Neutrophil (primary cell): ENCODE measurements at regions not wholly inside any gene's neighbourhood (a gene's known extent, or its start where the extent isn't known, plus 50 kb on each side); places are given as distances from the start of the nearest gene placed in this dataset.

Experiments
- H3K27ac ChIP-seq: fragments of 200-600 bp; sonication (generic); 2 replicates; pipeline ENCODE4 v1.5.1; 2016; ENCODE audit warnings: mild to moderate bottlenecking, moderate library complexity
- H3K27me3 ChIP-seq: fragments of 200-600 bp; sonication (generic); 2 replicates; pipeline ENCODE4 v1.6.0; 2016; ENCODE audit warnings: mild to moderate bottlenecking
- H3K36me3 ChIP-seq: fragments of 200-600 bp; sonication (generic); 2 replicates; pipeline ENCODE4 v1.5.1; 2017
- H3K4me1 ChIP-seq, 2 experiments: fragments of 200-600 bp in 1 of 2; sonication (generic) in 1 of 2; 1 replicate in 1 of 2; 2 replicates in 1 of 2; pipeline versions ENCODE4 v1.5.1 to v1.6.1; 2013 to 2016; ENCODE audit warnings: low read depth in 1 of 2, low read length in 1 of 2, mild to moderate bottlenecking in 1 of 2, moderate library complexity in 1 of 2; ENCODE audit not compliant: control insufficient read depth in 1 of 2, insufficient read depth in 1 of 2
- H3K4me3 ChIP-seq, 2 experiments: fragments of 200-600 bp in 1 of 2; sonication (generic) in 1 of 2; 1 replicate in 1 of 2; 2 replicates in 1 of 2; pipeline ENCODE4 v1.5.1; 2013 to 2016; ENCODE audit warnings: low read depth in 1 of 2, low read length in 1 of 2, mild to moderate bottlenecking in 1 of 2, moderate library complexity in 1 of 2
- H3K9me3 ChIP-seq: fragments of 200-600 bp; sonication (generic); 2 replicates; pipeline ENCODE4 v1.5.1; 2016
- CTCF ChIP-seq: fragments of 200-600 bp; sonication (generic); IDR thresholded peaks from 2 replicates; pipeline ENCODE4 v1.5.1; 2016; ENCODE audit warnings: antibody characterized with exemption

GRCh38 chr1:87963556-87963955 is 634.9 kb downstream of the LMO4 start:
- no peak overlapping the region for H3K27ac ChIP-seq
- no peaks in the 10 kb centered on the region for H3K27me3 ChIP-seq
- no peak for TF ChIP-seq CTCF
- H3K4me1 ChIP-seq = peaks cover 0 to 4% of the 10 kb centered on the region in 2 experiments
- no peaks in the 10 kb centered on the region for H3K9me3 ChIP-seq
- no peaks in the 10 kb centered on the region for H3K36me3 ChIP-seq
- no peak overlapping the region for H3K4me3 ChIP-seq

- H3K9me3 ChIP-seq = no peaks in the 10 kb centered on the region
- no peaks in the 10 kb centered on the region for H3K27me3 ChIP-seq
- H3K4me3 ChIP-seq = no peak overlapping the region
- TF ChIP-seq CTCF = no peak
- peaks cover 0 to 4% of the 10 kb centered on the region in 2 experiments for H3K4me1 ChIP-seq
- no peak overlapping the region for H3K27ac ChIP-seq
- H3K36me3 ChIP-seq = no peaks in the 10 kb centered on the region
Observed at GRCh38 chr1:87965193-87965592, 636.5 kb downstream of the LMO4 start.

GRCh38 chr1:87968197-87968955 is 639.7 kb downstream of the LMO4 start:
- H3K4me3 ChIP-seq = no peak overlapping the region
- H3K4me1 ChIP-seq = no peaks in the 10 kb centered on the region
- TF ChIP-seq CTCF = no peak
- no peaks in the 10 kb centered on the region for H3K9me3 ChIP-seq
- no peak overlapping the region for H3K27ac ChIP-seq
- H3K27me3 ChIP-seq = no peaks in the 10 kb centered on the region
- H3K36me3 ChIP-seq = no peaks in the 10 kb centered on the region

GRCh38 chr1:87969040-87969439 is 640.4 kb downstream of the LMO4 start:
- no peak overlapping the region for H3K27ac ChIP-seq
- no peaks in the 10 kb centered on the region for H3K9me3 ChIP-seq
- no peak for TF ChIP-seq CTCF
- no peaks in the 10 kb centered on the region for H3K27me3 ChIP-seq
- no peaks in the 10 kb centered on the region for H3K4me1 ChIP-seq
- no peaks in the 10 kb centered on the region for H3K36me3 ChIP-seq
- H3K4me3 ChIP-seq = no peak overlapping the region

GRCh38 chr1:87972811-87973210 is 644.1 kb downstream of the LMO4 start:
- no peaks in the 10 kb centered on the region for H3K27me3 ChIP-seq
- H3K36me3 ChIP-seq = no peaks in the 10 kb centered on the region
- no peak overlapping the region for H3K27ac ChIP-seq
- TF ChIP-seq CTCF = no peak
- no peaks in the 10 kb centered on the region for H3K9me3 ChIP-seq
- H3K4me3 ChIP-seq = no peak overlapping the region
- H3K4me1 ChIP-seq = no peaks in the 10 kb centered on the region
